ENCODE measurements at regions not wholly inside any gene's neighbourhood (a gene's known extent, or its start where the extent isn't known, plus 50 kb on each side); places are given as distances from the start of the nearest gene placed in this dataset.

GRCh38 chr12:125255935-125256633 lies 190.8 kb downstream of the AACS start:
- in situ Hi-C loops (cut with HindIII; ENCODE audit: low pct_ligation_motif_present, low pct_unique_long_range_greater_than_20kb, low sequenced_read_pairs), result no loop called here
- DNase-seq, result no peak

GRCh38 chr12:125256634-125256936 lies 191.3 kb downstream of the AACS start:
- in situ Hi-C loops (cut with HindIII; ENCODE audit: low pct_ligation_motif_present, low pct_unique_long_range_greater_than_20kb, low sequenced_read_pairs), result no loop called here
- no peak for DNase-seq

GRCh38 chr12:125259178-125259867 lies 194.1 kb downstream of the AACS start:
- in situ Hi-C loops (cut with HindIII; ENCODE audit: low pct_ligation_motif_present, low pct_unique_long_range_greater_than_20kb, low sequenced_read_pairs), result no loop called here
- no peak for DNase-seq

- in situ Hi-C loops (cut with HindIII; ENCODE audit: low pct_ligation_motif_present, low pct_unique_long_range_greater_than_20kb, low sequenced_read_pairs), result no loop called here
- DNase-seq, result no peak
These were observed 197.6 kb downstream of the AACS start for GRCh38 chr12:125262851-125263250.

GRCh38 chr12:125263385-125263784 lies 198.2 kb downstream of the AACS start:
- in situ Hi-C loops (cut with HindIII; ENCODE audit: low pct_ligation_motif_present, low pct_unique_long_range_greater_than_20kb, low sequenced_read_pairs), result no loop called here
- DNase-seq, result no peak

- in situ Hi-C loops (cut with HindIII; ENCODE audit: low pct_ligation_motif_present, low pct_unique_long_range_greater_than_20kb, low sequenced_read_pairs), result no loop called here
- DNase-seq, result no peak
These were observed 201.9 kb downstream of the AACS start for GRCh38 chr12:125267114-125267513.

- no peak for DNase-seq
- in situ Hi-C loops (cut with HindIII; ENCODE audit: low pct_ligation_motif_present, low pct_unique_long_range_greater_than_20kb, low sequenced_read_pairs), result no loop called here
These were observed 204.0 kb downstream of the AACS start for GRCh38 chr12:125269276-125269675.

GRCh38 chr12:125271892-125272291 lies 206.7 kb downstream of the AACS start:
- in situ Hi-C loops (cut with HindIII; ENCODE audit: low pct_ligation_motif_present, low pct_unique_long_range_greater_than_20kb, low sequenced_read_pairs), result no loop called here
- DNase-seq, result no peak

- no peak for DNase-seq
- in situ Hi-C loops (cut with HindIII; ENCODE audit: low pct_ligation_motif_present, low pct_unique_long_range_greater_than_20kb, low sequenced_read_pairs), result no loop called here
These were observed 207.2 kb downstream of the AACS start for GRCh38 chr12:125272383-125272933.

- in situ Hi-C loops (cut with HindIII; ENCODE audit: low pct_ligation_motif_present, low pct_unique_long_range_greater_than_20kb, low sequenced_read_pairs), result no loop called here
- no peak for DNase-seq
These were observed 211.3 kb downstream of the AACS start for GRCh38 chr12:125276567-125276966.

- no peak for DNase-seq
These were observed 215.5 kb downstream of the AACS start for GRCh38 chr12:125280482-125281377.

GRCh38 chr12:125282921-125283320 lies 217.7 kb downstream of the AACS start:
- in situ Hi-C loops (cut with HindIII; ENCODE audit: low pct_ligation_motif_present, low pct_unique_long_range_greater_than_20kb, low sequenced_read_pairs), result no loop called here

More at GRCh38 chr12:125280482-125281377, 215.5 kb downstream of the AACS start:
- in situ Hi-C loops (cut with HindIII; ENCODE audit: low pct_ligation_motif_present, low pct_unique_long_range_greater_than_20kb, low sequenced_read_pairs), result no loop called here

GRCh38 chr12:125283521-125283920 lies 218.3 kb downstream of the AACS start:
- no peak for DNase-seq
- in situ Hi-C loops (cut with HindIII; ENCODE audit: low pct_ligation_motif_present, low pct_unique_long_range_greater_than_20kb, low sequenced_read_pairs), result no loop called here

More at GRCh38 chr12:125282921-125283320, 217.7 kb downstream of the AACS start:
- DNase-seq, result no peak

GRCh38 chr12:125284087-125284486 lies 218.9 kb downstream of the AACS start:
- in situ Hi-C loops (cut with HindIII; ENCODE audit: low pct_ligation_motif_present, low pct_unique_long_range_greater_than_20kb, low sequenced_read_pairs), result no loop called here
- no peak for DNase-seq

- DNase-seq, result no peak
- in situ Hi-C loops (cut with HindIII; ENCODE audit: low pct_ligation_motif_present, low pct_unique_long_range_greater_than_20kb, low sequenced_read_pairs), result no loop called here
These were observed 219.9 kb downstream of the AACS start for GRCh38 chr12:125284945-125285685.

GRCh38 chr12:125286005-125286727 lies 220.9 kb downstream of the AACS start:
- in situ Hi-C loops (cut with HindIII; ENCODE audit: low pct_ligation_motif_present, low pct_unique_long_range_greater_than_20kb, low sequenced_read_pairs), result no loop called here
- DNase-seq, result no peak

- in situ Hi-C loops (cut with HindIII; ENCODE audit: low pct_ligation_motif_present, low pct_unique_long_range_greater_than_20kb, low sequenced_read_pairs), result no loop called here
These were observed 222.1 kb downstream of the AACS start for GRCh38 chr12:125287155-125287847.

More at GRCh38 chr12:125287155-125287847, 222.1 kb downstream of the AACS start:
- DNase-seq, result no peak

Data from ACHN (cell line).